Right lobe of liver (tissue), 6 donors: ENCODE measurements at regions not wholly inside any gene's neighbourhood (a gene's known extent, or its start where the extent isn't known, plus 50 kb on each side); places are given as distances from the start of the nearest gene placed in this dataset.

ENCODE experiments used
- ATAC-seq, 4 donors: fragments of 200-7000 bp; cut with Tn5 transposase; one replicate each; pipeline ENCODE4 v1.9.1; 2020; ENCODE audit warnings: mild to moderate bottlenecking in 4 of 4, moderate library complexity in 4 of 4
- DNase-seq, 3 donors: peaks; one replicate each; pipeline ENCODE4 v3.0.0-alpha.2; 2020
- H3K27ac ChIP-seq, 3 donors: fragments of 200-600 bp; one replicate each; pipeline ENCODE4 v1.8.0; 2022
- H3K27me3 ChIP-seq, 2 donors: fragments of 200-600 bp; one replicate each; pipeline ENCODE4 v1.8.0; 2022
- H3K36me3 ChIP-seq, 4 donors: fragments of 200-600 bp; sonication (generic) in 1 of 4; one replicate each; pipeline versions ENCODE4 v1.5.1 to v1.8.0; 2017 to 2022; ENCODE audit warnings: control low read depth in 1 of 4
- H3K4me1 ChIP-seq, 4 donors: fragments of 200-600 bp; sonication (generic) in 1 of 4; one replicate each; pipeline versions ENCODE4 v1.5.1 to v1.8.0; 2017 to 2022; ENCODE audit warnings: control low read depth in 1 of 4
- H3K4me3 ChIP-seq, 3 donors: fragments of 200-600 bp; one replicate each; pipeline ENCODE4 v1.8.0; 2022
- H3K9me3 ChIP-seq, 4 donors: fragments of 200-600 bp; sonication (generic) in 1 of 4; one replicate each; pipeline versions ENCODE4 v1.5.1 to v1.8.0; 2017 to 2022; ENCODE audit warnings: control low read depth in 1 of 4
- POLR2A ChIP-seq: fragments of 450-650 bp; IDR thresholded peaks from one replicate; pipeline ENCODE4 v1.6.1; 2017; ENCODE audit warnings: antibody characterized with exemption, mild to moderate bottlenecking
- WGBS: methylation state at CpG from one replicate; pipeline ENCODE4 v1.1.6; 2018; ENCODE audit warnings: low coverage, low lambda C conversion rate; ENCODE audit not compliant: insufficient coverage; ENCODE audit errors: missing lambda C conversion rate; 5-methylcytosine and 5-hydroxymethylcytosine counted together
- intact Hi-C, 2 donors: fragments of 100-400 bp; cut with DNase I; formaldehyde crosslinking; loops; one replicate each; pipeline versions ENCODE4 v1.11.2 to v1.14.1; 2022
- TF ChIP-seq, protein P1 (sequence below), 4 donors: fragments of 200-600 bp in 3 of 4; fragments of 450-650 bp in 1 of 4; IDR thresholded peaks; one replicate each; pipeline versions ENCODE4 v1.5.1 to v1.8.0; 2016 to 2022; ENCODE audit warnings: antibody characterized with exemption in 4 of 4, mild to moderate bottlenecking in 2 of 4
- donor health status: DM: no; HTN: yes; CAD: no.
- donor health status: DM: no; HTN: no; CAD: no.
- donor health status: DM: no; HTN: no; CAD: no.
- donor health status: DM: no; HTN: yes; CAD: no.
- donor health status: DM: no; HTN: yes; CAD: no.

DNA sequence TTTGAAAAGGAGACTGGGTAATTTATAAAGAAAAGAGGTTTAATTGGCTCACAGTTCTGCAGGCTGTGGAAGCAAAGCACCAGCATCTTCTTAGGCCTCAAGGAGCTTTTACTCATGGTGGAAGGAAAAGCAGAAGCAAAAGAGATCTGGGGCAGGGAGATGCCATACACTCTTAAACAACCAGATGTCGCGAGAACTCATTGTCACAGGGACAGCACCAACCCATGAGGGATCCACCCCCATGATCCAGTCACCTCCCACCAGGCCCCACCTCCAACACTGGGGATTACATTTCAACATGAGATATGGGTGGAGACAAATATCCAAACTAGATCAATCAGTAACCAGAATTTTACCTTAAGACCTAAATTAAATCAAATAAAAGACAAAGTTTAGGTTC lies 87.2 kb downstream of the C11orf91 start:
- no peak overlapping the region for H3K4me3 ChIP-seq
- H3K9me3 ChIP-seq, result no peaks in the 10 kb centered on the region
- no peaks in the 10 kb centered on the region for H3K4me1 ChIP-seq
- no peaks in the 10 kb centered on the region for H3K27me3 ChIP-seq
- WGBS, result 71% methylated on average over 2 of the region's 2 CpGs
- TF ChIP-seq POLR2A, result no peak
- TF ChIP-seq, protein P1, sequence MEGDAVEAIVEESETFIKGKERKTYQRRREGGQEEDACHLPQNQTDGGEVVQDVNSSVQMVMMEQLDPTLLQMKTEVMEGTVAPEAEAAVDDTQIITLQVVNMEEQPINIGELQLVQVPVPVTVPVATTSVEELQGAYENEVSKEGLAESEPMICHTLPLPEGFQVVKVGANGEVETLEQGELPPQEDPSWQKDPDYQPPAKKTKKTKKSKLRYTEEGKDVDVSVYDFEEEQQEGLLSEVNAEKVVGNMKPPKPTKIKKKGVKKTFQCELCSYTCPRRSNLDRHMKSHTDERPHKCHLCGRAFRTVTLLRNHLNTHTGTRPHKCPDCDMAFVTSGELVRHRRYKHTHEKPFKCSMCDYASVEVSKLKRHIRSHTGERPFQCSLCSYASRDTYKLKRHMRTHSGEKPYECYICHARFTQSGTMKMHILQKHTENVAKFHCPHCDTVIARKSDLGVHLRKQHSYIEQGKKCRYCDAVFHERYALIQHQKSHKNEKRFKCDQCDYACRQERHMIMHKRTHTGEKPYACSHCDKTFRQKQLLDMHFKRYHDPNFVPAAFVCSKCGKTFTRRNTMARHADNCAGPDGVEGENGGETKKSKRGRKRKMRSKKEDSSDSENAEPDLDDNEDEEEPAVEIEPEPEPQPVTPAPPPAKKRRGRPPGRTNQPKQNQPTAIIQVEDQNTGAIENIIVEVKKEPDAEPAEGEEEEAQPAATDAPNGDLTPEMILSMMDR (IDR thresholded peaks at IDR 0.05), result no peak
- H3K27ac ChIP-seq, result no peak overlapping the region
- intact Hi-C loops, result no loop called here
- H3K36me3 ChIP-seq, result no peaks in the 10 kb centered on the region
- DNase-seq (no peak), ATAC-seq (no peak)

DNA sequence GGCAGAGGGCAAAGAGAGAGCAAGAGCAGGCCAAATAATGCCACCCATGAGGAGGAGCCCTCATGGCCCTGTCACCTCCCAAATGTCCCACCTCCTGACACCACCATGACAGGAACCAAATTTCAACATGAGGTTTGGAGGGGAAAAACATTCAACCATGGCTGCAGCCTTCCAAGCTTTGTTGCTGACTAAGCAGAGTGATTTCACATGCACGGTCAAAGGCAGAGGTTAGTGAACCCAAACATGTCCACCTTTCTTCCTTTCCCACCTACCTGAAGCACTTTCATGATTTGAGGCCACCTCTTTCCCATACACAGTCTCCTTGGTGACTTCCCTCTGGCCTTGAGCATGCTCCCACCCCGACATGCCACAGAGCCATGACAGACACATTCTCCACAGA lies 89.7 kb downstream of the C11orf91 start:
- Histone ChIP-seq H3K27ac (no peak overlapping the region), H3K9me3 (no peaks in the 10 kb centered on the region), H3K4me1 (no peaks in the 10 kb centered on the region), H3K36me3 (no peaks in the 10 kb centered on the region), H3K27me3 (no peaks in the 10 kb centered on the region), H3K4me3 (no peak overlapping the region)
- intact Hi-C loops, result no loop called here
- DNase-seq (no peak), ATAC-seq (no peak)
- TF ChIP-seq, protein P1 (IDR thresholded peaks at IDR 0.05), result no peak
- TF ChIP-seq POLR2A, result no peak
- 36% methylated on average over 2 of the region's 2 CpGs for WGBS

DNA sequence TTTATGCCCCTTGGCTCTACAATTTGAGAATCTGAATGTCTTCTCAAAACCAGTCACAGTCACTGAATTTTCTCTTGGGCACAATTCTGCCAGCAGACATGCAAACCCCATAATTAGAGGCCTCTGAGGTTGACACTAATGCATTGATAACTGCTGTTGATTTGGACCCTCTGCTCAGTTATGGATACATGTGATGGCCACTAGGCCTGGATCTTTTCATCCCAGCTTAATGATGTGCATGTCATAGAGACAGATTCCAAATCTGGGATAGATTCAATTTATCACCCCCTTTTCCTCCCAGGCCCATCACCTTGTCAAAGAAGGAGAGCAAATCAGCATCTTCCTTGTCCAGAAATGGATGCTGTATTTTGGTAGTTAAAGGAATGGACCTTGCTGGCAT lies 92.2 kb downstream of the C11orf91 start:
- TF ChIP-seq, protein P1 (IDR thresholded peaks at IDR 0.05), result no peak
- no peak for TF ChIP-seq POLR2A
- no peaks in the 10 kb centered on the region for H3K9me3 ChIP-seq
- H3K4me3 ChIP-seq, result no peak overlapping the region
- no peak overlapping the region for H3K27ac ChIP-seq
- no peaks in the 10 kb centered on the region for H3K36me3 ChIP-seq
- H3K27me3 ChIP-seq, result no peaks in the 10 kb centered on the region
- no peaks in the 10 kb centered on the region for H3K4me1 ChIP-seq
- ATAC-seq (no peak), DNase-seq (no peak)
- intact Hi-C loops, result no loop called here

DNA sequence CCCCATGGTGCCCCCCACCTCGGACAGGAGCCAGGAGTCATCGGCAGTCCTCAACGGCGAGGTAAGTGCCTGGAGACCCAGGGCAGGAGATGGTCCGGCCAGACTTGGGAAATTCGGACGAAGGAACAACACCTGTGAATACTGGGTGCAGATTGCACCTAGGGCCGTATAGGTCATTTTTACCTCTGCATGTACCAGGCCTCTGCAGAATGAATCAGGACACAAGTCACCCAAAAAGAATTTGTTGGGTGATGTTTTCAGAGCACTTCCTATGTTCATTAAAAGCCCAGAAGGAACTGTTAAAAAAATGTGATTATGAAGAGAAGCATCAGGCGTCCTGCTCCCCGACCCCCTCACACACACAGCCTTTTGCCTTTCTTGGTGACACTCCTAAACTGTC lies 93.9 kb downstream of the C11orf91 start:
- DNase-seq (no peak), ATAC-seq (no peak)
- Histone ChIP-seq H3K9me3 (no peaks in the 10 kb centered on the region), H3K36me3 (no peaks in the 10 kb centered on the region), H3K4me3 (no peak overlapping the region), H3K27me3 (no peaks in the 10 kb centered on the region), H3K27ac (no peak overlapping the region), H3K4me1 (no peaks in the 10 kb centered on the region)
- WGBS, result 84% methylated on average over 7 of the region's 10 CpGs
- intact Hi-C loops, result no loop called here
- TF ChIP-seq, protein P1 (IDR thresholded peaks at IDR 0.05), result no peak
- TF ChIP-seq POLR2A, result no peak

DNA sequence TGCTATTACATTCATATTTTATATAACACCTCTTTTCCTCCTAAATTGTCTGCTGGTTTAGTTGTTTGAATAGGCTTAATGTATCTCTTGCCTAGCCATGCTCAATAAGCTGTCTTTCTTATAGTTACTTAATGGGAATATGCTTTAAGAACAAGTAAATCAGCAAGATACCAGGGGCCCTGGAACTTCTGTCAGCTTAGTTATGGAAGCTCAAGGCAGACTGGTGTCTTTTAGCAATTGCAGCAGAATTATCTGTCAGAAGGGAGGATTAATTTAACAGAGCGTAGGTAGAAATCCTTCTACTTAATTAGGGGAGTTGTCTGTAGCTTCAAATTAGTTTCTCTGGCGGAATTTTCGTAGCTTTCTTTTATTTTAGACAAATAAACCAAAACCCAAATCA lies 94.9 kb downstream of the C11orf91 start:
- Histone ChIP-seq H3K9me3 (no peaks in the 10 kb centered on the region), H3K27ac (no peak overlapping the region), H3K36me3 (no peaks in the 10 kb centered on the region), H3K27me3 (no peaks in the 10 kb centered on the region), H3K4me3 (no peak overlapping the region), H3K4me1 (no peaks in the 10 kb centered on the region)
- intact Hi-C loops, result no loop called here
- TF ChIP-seq POLR2A, result no peak
- TF ChIP-seq, protein P1 (IDR thresholded peaks at IDR 0.05), result no peak
- DNase-seq (no peak), ATAC-seq (no peak)
- WGBS, result 41% methylated on average over 3 of the region's 3 CpGs
